ENCODE measurements at regions not wholly inside any gene's neighbourhood (a gene's known extent, or its start where the extent isn't known, plus 50 kb on each side); places are given as distances from the start of the nearest gene placed in this dataset.
"Not testable (repeated sequence)": the region's sequence is repeated elsewhere in the genome, so short reads cannot be mapped to it uniquely, and the experiment has no call there.

- Histone ChIP-seq H3K4me3 (ENCODE audit: low read depth, low read length) (no peak overlapping the region), H3K27ac (ENCODE audit: extremely low read depth, low read depth, low read length) (no peak overlapping the region), H3K36me3 (ENCODE audit: control insufficient read depth in 2 of 2, insufficient read depth in 1 of 2, low read length in 2 of 2) (no peaks in the 10 kb centered on the region), H3K4me1 (ENCODE audit: control insufficient read depth, insufficient read depth, low read length) (no peaks in the 10 kb centered on the region), H3K9me3 (ENCODE audit: control insufficient read depth, insufficient read depth, low read depth, low read length) (no peaks in the 10 kb centered on the region)
- ChIA-PET CTCF (no interaction called here), POLR2A (no interaction called here)
- TF ChIP-seq ZNF585B (tag by site-specific recombination; IDR thresholded peaks at IDR 0.05) (no peak), ZNF157 (tag by site-specific recombination; IDR thresholded peaks at IDR 0.05) (no peak), ZNF274 (IDR thresholded peaks at IDR 0.05; ENCODE audit: low read length) (no peak), ZNF274 (tag by site-specific recombination; IDR thresholded peaks at IDR 0.05; ENCODE audit: borderline replicate concordance) (no peak), ZNF626 (tag by site-specific recombination; IDR thresholded peaks at IDR 0.05) (no peak)
These were observed 163.2 kb upstream of the C14orf180 start for GRCh38 chr14:104416383-104416782.

GRCh38 chr14:104419865-104420505 lies 159.6 kb upstream of the C14orf180 start:
- CTCF ChIA-PET: no interaction called here
- Histone ChIP-seq H3K9me3 (ENCODE audit: control insufficient read depth, insufficient read depth, low read depth, low read length) (no peaks in the 10 kb centered on the region), H3K27ac (ENCODE audit: extremely low read depth, low read depth, low read length) (no peak overlapping the region), H3K4me3 (ENCODE audit: low read depth, low read length) (no peak overlapping the region), H3K4me1 (ENCODE audit: control insufficient read depth, insufficient read depth, low read length) (no peaks in the 10 kb centered on the region), H3K36me3 (ENCODE audit: control insufficient read depth in 2 of 2, insufficient read depth in 1 of 2, low read length in 2 of 2) (no peaks in the 10 kb centered on the region)
- no peak for TF ChIP-seq ZBTB6 (tag by site-specific recombination; IDR thresholded peaks at IDR 0.05)
- TF ChIP-seq ZNF629 (tag by site-specific recombination; IDR thresholded peaks at IDR 0.05): no peak
- TF ChIP-seq ZNF707 (tag by site-specific recombination; IDR thresholded peaks at IDR 0.05): no peak
- no peak for TF ChIP-seq ZNF571 (tag by site-specific recombination; IDR thresholded peaks at IDR 0.05)
- TF ChIP-seq ZNF223 (tag by site-specific recombination; IDR thresholded peaks at IDR 0.05): no peak
- TF ChIP-seq PRDM2 (tag by site-specific recombination; IDR thresholded peaks at IDR 0.05; ENCODE audit: borderline replicate concordance): no peak
- no peak for TF ChIP-seq ZNF24 (tag by site-specific recombination; IDR thresholded peaks at IDR 0.05)
- TF ChIP-seq ZNF157 (tag by site-specific recombination; IDR thresholded peaks at IDR 0.05): no peak
- no peak for TF ChIP-seq KLF1 (tag by site-specific recombination; IDR thresholded peaks at IDR 0.05)
- TF ChIP-seq ZNF175 (tag by site-specific recombination; IDR thresholded peaks at IDR 0.05): no peak
- TF ChIP-seq ZNF658 (tag by site-specific recombination; IDR thresholded peaks at IDR 0.05): no peak
- TF ChIP-seq ZBTB1 (tag by site-specific recombination; IDR thresholded peaks at IDR 0.05): no peak
- no peak for TF ChIP-seq KLF9 (tag by site-specific recombination; IDR thresholded peaks at IDR 0.05; ENCODE audit: low read depth)
- TF ChIP-seq ZNF404 (tag by site-specific recombination; IDR thresholded peaks at IDR 0.05): no peak
- no peak for TF ChIP-seq ZXDB (tag by site-specific recombination; IDR thresholded peaks at IDR 0.05)
- no peak for TF ChIP-seq ZNF514 (tag by site-specific recombination; IDR thresholded peaks at IDR 0.05)
- no peak for TF ChIP-seq ZNF335 (tag by site-specific recombination; conservative IDR thresholded peaks at IDR 0.05)
- TF ChIP-seq KLF10 (tag by site-specific recombination; IDR thresholded peaks at IDR 0.05): no peak
- POLR2A ChIA-PET: no interaction called here

- H3K36me3 ChIP-seq (ENCODE audit: control insufficient read depth in 2 of 2, insufficient read depth in 1 of 2, low read length in 2 of 2); CTCF ChIA-PET; H3K4me3 ChIP-seq (ENCODE audit: low read depth, low read length); POLR2A ChIA-PET; H3K4me1 ChIP-seq (ENCODE audit: control insufficient read depth, insufficient read depth, low read length); H3K27ac ChIP-seq (ENCODE audit: extremely low read depth, low read depth, low read length); H3K9me3 ChIP-seq (ENCODE audit: control insufficient read depth, insufficient read depth, low read depth, low read length): not testable (repeated sequence)
These were observed 159.0 kb upstream of the C14orf180 start for GRCh38 chr14:104420523-104420922.

Data from HEK293 (cell line).